GM12875 (cell line): ENCODE measurements at regions not wholly inside any gene's neighbourhood (a gene's known extent, or its start where the extent isn't known, plus 50 kb on each side); places are given as distances from the start of the nearest gene placed in this dataset.

Experiments used
- H3K4me3 ChIP-seq: one replicate; pipeline ENCODE4 v1.5.1; 2011; ENCODE audit warnings: low read depth, low read length, control low read depth
- TF ChIP-seq, protein P1 (sequence below): IDR thresholded peaks from 2 replicates; pipeline ENCODE4 v1.5.1; 2011; ENCODE audit warnings: low read depth, mild to moderate bottlenecking, control low read depth, inconsistent platforms, low read length, moderate library complexity, borderline replicate concordance; ENCODE audit not compliant: insufficient read depth

DNA sequence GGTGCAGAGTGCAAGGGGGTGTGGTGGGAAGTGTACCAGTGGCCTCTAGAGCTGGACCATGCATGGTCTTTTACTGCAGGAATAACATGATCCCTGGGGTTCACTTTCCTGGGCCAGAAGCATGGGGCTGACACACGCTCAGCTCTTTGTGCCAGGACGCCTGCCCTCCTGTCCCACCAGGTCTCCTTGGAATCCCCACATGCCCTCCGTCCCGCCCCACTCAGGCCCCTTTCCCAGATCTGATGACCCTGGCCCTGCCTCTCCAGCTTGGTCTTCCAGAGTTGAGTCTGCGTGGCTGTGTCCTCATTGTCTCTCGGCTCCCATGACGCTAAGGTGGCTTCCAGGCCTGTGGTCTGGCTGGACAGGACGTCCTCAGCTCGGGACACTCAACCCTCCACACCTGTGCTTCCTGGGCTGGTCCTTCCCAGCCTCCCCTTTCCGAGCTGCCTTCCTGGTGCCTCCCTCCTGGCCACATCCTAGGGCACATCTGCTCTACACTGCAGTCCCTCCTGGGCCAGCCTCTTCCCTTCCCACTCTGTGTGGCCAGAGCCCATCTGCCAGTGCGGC, 249.5 kb upstream of the SHH start:
- TF ChIP-seq, protein P1, sequence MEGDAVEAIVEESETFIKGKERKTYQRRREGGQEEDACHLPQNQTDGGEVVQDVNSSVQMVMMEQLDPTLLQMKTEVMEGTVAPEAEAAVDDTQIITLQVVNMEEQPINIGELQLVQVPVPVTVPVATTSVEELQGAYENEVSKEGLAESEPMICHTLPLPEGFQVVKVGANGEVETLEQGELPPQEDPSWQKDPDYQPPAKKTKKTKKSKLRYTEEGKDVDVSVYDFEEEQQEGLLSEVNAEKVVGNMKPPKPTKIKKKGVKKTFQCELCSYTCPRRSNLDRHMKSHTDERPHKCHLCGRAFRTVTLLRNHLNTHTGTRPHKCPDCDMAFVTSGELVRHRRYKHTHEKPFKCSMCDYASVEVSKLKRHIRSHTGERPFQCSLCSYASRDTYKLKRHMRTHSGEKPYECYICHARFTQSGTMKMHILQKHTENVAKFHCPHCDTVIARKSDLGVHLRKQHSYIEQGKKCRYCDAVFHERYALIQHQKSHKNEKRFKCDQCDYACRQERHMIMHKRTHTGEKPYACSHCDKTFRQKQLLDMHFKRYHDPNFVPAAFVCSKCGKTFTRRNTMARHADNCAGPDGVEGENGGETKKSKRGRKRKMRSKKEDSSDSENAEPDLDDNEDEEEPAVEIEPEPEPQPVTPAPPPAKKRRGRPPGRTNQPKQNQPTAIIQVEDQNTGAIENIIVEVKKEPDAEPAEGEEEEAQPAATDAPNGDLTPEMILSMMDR, result no peak
- H3K4me3 ChIP-seq, result no peak overlapping the region

DNA sequence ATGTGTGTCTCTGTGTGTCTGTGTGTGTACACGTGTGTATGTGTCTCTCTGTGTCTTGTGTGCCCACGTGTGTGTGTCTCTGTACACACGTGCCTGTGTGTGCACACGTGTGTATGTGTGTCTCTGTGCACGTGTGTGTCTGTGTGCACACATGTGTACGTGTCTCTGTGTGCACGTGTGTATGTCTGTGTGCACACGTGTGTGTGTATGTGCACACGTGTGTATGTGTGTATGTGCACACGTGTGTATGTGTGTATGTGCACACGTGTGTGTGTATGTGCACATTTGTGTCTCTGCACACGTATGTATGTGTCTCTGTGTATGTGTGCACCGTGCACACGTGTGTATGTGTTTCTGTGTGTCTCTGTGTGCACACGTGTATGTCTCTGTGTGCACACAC, 248.7 kb upstream of the SHH start:
- TF ChIP-seq, protein P1, result no peak
- H3K4me3 ChIP-seq, result no peak overlapping the region

GRCh38 chr7:156059369-156059768, 247.1 kb upstream of the SHH start:
- no peak overlapping the region for H3K4me3 ChIP-seq
- TF ChIP-seq, protein P1, result no peak

GRCh38 chr7:156058248-156058647, 246.0 kb upstream of the SHH start:
- TF ChIP-seq, protein P1, result no peak
- no peak overlapping the region for H3K4me3 ChIP-seq

DNA sequence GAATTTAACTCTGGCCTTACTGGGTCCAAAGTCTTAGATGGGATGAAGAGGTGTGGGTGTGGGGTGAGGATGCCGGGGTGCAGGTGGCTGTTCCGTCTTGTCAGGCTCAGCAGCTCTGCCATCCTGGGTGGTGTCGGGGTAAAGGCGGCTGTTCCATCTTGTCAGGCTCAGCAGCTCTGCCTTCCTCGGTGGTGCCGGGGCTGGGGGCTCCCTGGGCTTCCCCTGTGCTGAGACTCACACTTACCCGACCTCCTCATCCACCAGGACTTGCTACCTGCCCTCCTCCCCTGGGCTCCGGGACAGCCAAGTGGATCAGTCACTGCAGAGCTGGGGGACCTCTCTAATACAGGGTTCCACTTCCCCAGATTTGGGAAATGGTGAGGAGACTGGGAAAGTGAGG, 244.3 kb upstream of the SHH start:
- no peak overlapping the region for H3K4me3 ChIP-seq
- TF ChIP-seq, protein P1, result no peak

DNA sequence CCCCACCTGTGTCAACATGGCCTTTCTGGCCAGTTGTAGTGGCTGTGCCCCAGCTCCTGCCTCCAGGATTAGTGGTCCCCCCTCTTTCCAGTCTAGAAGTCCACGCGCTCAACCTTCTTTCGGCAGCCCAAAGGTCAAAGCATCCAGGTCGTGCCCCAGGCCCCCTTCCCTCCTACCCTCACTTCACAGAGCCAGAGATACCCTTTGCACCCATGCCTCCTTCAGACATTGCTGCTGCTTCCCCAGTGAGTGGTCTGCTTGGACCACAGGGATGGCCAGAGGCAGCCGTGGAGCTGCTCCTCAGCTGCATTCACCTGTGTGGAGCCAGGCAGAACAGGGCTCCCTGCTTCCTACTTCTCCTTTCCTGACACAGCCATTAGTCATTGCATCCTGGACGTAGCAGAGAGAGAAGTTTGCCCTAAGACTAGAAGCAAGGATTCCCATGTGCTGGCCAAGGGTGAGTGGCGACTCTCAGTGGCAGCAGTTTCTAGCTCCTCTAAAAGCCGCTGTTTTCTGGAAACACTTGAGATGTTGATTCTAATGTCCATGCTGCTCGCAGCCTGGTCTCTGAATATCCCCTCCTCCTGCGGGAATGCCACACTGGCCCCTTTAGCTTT, 243.1 kb upstream of the SHH start:
- TF ChIP-seq, protein P1, result no peak
- H3K4me3 ChIP-seq, result no peak overlapping the region

DNA sequence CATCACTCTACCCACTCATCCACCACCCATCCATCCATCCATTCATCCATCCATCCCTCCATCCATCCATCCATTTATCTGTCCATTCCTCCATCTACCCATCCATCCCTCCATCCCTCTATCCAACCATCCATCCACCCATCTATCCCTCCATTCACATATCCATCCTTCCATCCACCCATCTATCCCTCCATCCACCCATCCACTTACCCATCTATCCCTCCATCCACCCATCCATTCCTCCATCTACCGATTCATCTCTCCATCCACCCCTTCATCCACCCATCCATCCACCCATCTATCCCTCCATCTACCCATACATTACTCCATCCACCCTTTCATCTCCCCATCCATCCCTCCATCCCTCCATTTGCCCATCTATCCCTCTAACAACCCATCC, 239.6 kb upstream of the SHH start:
- TF ChIP-seq, protein P1, result no peak
- H3K4me3 ChIP-seq, result no peak overlapping the region
